ENCODE measurements at regions not wholly inside any gene's neighbourhood (a gene's known extent, or its start where the extent isn't known, plus 50 kb on each side); places are given as distances from the start of the nearest gene placed in this dataset.

GRCh38 chr3:153628591-153628990 is 466.6 kb downstream of the RAP2B start:
- intact Hi-C loops (cut with micrococcal nuclease) = loop anchor here (5.0 to 10.0 kb wide), 3 partner anchors 54 to 696 kb away; partner anchors contain the start of gene DHX36
- Mint-ChIP-seq H3K27me3 (no peaks in the 10 kb centered on the region), H3K27ac (peak overlapping the region; percentile 5 to 86 (median 58)), H3K9me3 (no peaks in the 10 kb centered on the region), H3K4me3 (peak overlapping the region; percentile 12 to 82 (median 73)), H3K4me1 (peaks cover 55 to 81% (median 70%) of the 10 kb centered on the region in 4 donors), H3K36me3 (no peaks in the 10 kb centered on the region)
- no peak overlapping the region for H3K27ac ChIP-seq (ENCODE audit: low read depth, low read length)
- DNase-seq = peak in 2 of 5 donors; percentile 8 to 10
- ChIA-PET CTCF (ENCODE audit: partially characterized antibody) (interaction anchor here (1.5 to 3.5 kb wide), 3 partner anchors 10 to 140 kb away, joined by 4 to 14 read pairs (median 6); no protein-coding TSS in a partner anchor), POLR2A (ENCODE audit: partially characterized antibody) (interaction anchor here (1.3 to 11.3 kb wide), 2 partner anchors 12 to 467 kb away, joined by 3 to 130 read pairs; no protein-coding TSS in a partner anchor)
- no peaks in the 10 kb centered on the region for H3K27me3 ChIP-seq (ENCODE audit: insufficient read depth, low read length)
- no peaks in the 10 kb centered on the region for H3K36me3 ChIP-seq (ENCODE audit: insufficient read depth, low read length)
- no peak overlapping the region for H3K4me3 ChIP-seq (ENCODE audit: low read length in 2 of 2)
- no peaks in the 10 kb centered on the region for H3K9me3 ChIP-seq (ENCODE audit: control insufficient read depth in 1 of 2, low read length in 2 of 2)
- peaks cover 70% of the 10 kb centered on the region for H3K4me1 ChIP-seq (ENCODE audit: insufficient read depth, low read length)

- Mint-ChIP-seq H3K4me3 (peak overlapping the region in 2 of 8 donors; percentile 17 to 82), H3K4me1 (peaks cover 51 to 75% (median 65%) of the 10 kb centered on the region in 4 donors), H3K27me3 (no peaks in the 10 kb centered on the region), H3K9me3 (no peaks in the 10 kb centered on the region), H3K27ac (peak overlapping the region in 3 of 7 donors; percentile 1 to 86 (median 31)), H3K36me3 (no peaks in the 10 kb centered on the region)
- H3K4me3 ChIP-seq (ENCODE audit: low read length in 2 of 2) = no peak overlapping the region
- CTCF ChIA-PET (ENCODE audit: partially characterized antibody) = interaction anchor here (1.5 to 3.5 kb wide), 3 partner anchors 10 to 139 kb away, joined by 4 to 14 read pairs (median 6); no protein-coding TSS in a partner anchor
- H3K9me3 ChIP-seq (ENCODE audit: control insufficient read depth in 1 of 2, low read length in 2 of 2) = no peaks in the 10 kb centered on the region
- H3K4me1 ChIP-seq (ENCODE audit: insufficient read depth, low read length) = peaks cover 64% of the 10 kb centered on the region
- no peaks in the 10 kb centered on the region for H3K36me3 ChIP-seq (ENCODE audit: insufficient read depth, low read length)
- no peak overlapping the region for H3K27ac ChIP-seq (ENCODE audit: low read depth, low read length)
- intact Hi-C loops (cut with micrococcal nuclease) = loop anchor here (5.0 to 10.0 kb wide), 3 partner anchors 53 to 696 kb away; partner anchors contain the start of gene DHX36
- no peak for DNase-seq
- H3K27me3 ChIP-seq (ENCODE audit: insufficient read depth, low read length) = no peaks in the 10 kb centered on the region
- POLR2A ChIA-PET (ENCODE audit: partially characterized antibody) = interaction anchor here (1.3 to 11.3 kb wide), 3 partner anchors 8 to 468 kb away, joined by 3 to 130 read pairs (median 13); no protein-coding TSS in a partner anchor
Measured at GRCh38 chr3:153629148-153629547, 467.1 kb downstream of the RAP2B start.

DNA sequence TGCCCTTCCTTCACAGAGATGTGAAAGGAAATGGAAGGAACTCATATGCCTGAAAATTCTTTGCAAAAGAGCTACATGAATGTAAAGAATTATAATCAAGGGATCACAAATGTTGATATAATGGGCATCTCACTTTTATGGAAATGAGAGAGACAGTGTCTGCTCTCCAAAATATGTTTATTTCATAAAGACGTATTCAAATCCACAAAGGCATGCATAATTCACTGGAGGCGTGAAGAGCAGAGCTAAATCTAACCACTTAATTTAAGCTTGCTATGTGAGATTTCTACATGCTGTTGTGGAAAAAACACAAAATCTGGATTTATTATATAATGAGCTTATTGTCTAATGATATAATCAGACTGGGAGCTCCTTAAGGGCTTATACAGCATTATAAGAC is 469.1 kb downstream of the RAP2B start:
- Mint-ChIP-seq H3K4me1 (peaks cover 42 to 58% (median 49%) of the 10 kb centered on the region in 4 donors), H3K4me3 (no peak overlapping the region), H3K27ac (peak overlapping the region in 1 of 7 donors; percentile 66), H3K27me3 (no peaks in the 10 kb centered on the region), H3K9me3 (no peaks in the 10 kb centered on the region), H3K36me3 (no peaks in the 10 kb centered on the region)
- Histone ChIP-seq H3K9me3 (ENCODE audit: control insufficient read depth in 1 of 2, low read length in 2 of 2) (no peaks in the 10 kb centered on the region), H3K4me3 (ENCODE audit: low read length in 2 of 2) (no peak overlapping the region), H3K27ac (ENCODE audit: low read depth, low read length) (no peak overlapping the region), H3K36me3 (ENCODE audit: insufficient read depth, low read length) (no peaks in the 10 kb centered on the region), H3K4me1 (ENCODE audit: insufficient read depth, low read length) (peaks cover 45% of the 10 kb centered on the region), H3K27me3 (ENCODE audit: insufficient read depth, low read length) (no peaks in the 10 kb centered on the region)
- CTCF ChIA-PET (ENCODE audit: partially characterized antibody) = interaction anchor here (0.7 to 3.5 kb wide), 3 partner anchors 8 to 467 kb away, joined by 3 to 14 read pairs (median 8); no protein-coding TSS in a partner anchor
- POLR2A ChIA-PET (ENCODE audit: partially characterized antibody) = interaction anchor here (1.0 to 11.3 kb wide), 4 partner anchors 10 to 470 kb away, joined by 4 to 130 read pairs (median 9); partner anchors contain the start of gene RAP2B
- intact Hi-C loops (cut with micrococcal nuclease) = no loop called here
- DNase-seq = no peak

GRCh38 chr3:153631664-153632063 is 469.6 kb downstream of the RAP2B start:
- POLR2A ChIA-PET (ENCODE audit: partially characterized antibody) = interaction anchor here (0.7 to 11.3 kb wide), 4 partner anchors 9 to 470 kb away, joined by 3 to 130 read pairs (median 9); partner anchors contain the start of gene RAP2B
- H3K4me3 Mint-ChIP-seq = peak overlapping the region in 1 of 8 donors; percentile 31
- intact Hi-C loops (cut with micrococcal nuclease) = no loop called here

DNA sequence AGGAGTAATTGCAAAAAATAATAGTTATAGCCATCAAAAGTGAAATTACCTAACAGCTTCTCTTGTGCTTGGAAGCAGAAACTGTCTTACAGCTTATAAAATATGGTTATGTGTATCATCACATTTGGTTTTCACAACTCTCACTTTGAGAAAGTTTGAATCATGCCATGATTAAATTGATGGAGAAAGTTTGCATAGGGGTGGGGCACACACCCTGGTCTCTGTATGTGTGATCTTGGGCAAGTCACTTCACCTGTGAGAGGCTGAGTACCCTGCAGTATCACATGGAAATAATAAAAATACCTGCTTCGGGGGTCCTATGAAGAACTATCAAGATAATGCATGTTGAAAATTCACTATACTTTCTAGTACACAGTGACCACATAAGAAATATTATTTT is 471.4 kb downstream of the RAP2B start:
- intact Hi-C loops (cut with micrococcal nuclease) = no loop called here
- ChIA-PET POLR2A (ENCODE audit: partially characterized antibody) (no interaction called here), CTCF (ENCODE audit: partially characterized antibody) (interaction anchor here (2.1 kb wide), 1 partner anchor 12 kb away, joined by 7 read pairs; no protein-coding TSS in a partner anchor)
- no peaks in the 10 kb centered on the region for H3K27me3 Mint-ChIP-seq
- DNase-seq = no peak
- H3K4me3 Mint-ChIP-seq = no peak overlapping the region
- no peaks in the 10 kb centered on the region for H3K36me3 Mint-ChIP-seq
- no peak overlapping the region for H3K27ac ChIP-seq (ENCODE audit: low read depth, low read length)
- peaks cover 0 to 1% (median 0%) of the 10 kb centered on the region in 8 donors for H3K9me3 Mint-ChIP-seq
- no peaks in the 10 kb centered on the region for H3K9me3 ChIP-seq (ENCODE audit: control insufficient read depth in 1 of 2, low read length in 2 of 2)
- peaks cover 26 to 40% (median 34%) of the 10 kb centered on the region in 4 donors for H3K4me1 Mint-ChIP-seq
- no peaks in the 10 kb centered on the region for H3K36me3 ChIP-seq (ENCODE audit: insufficient read depth, low read length)
- H3K4me1 ChIP-seq (ENCODE audit: insufficient read depth, low read length) = peaks cover 23% of the 10 kb centered on the region
- H3K4me3 ChIP-seq (ENCODE audit: low read length in 2 of 2) = no peak overlapping the region
- H3K27me3 ChIP-seq (ENCODE audit: insufficient read depth, low read length) = no peaks in the 10 kb centered on the region
- H3K27ac Mint-ChIP-seq = no peak overlapping the region

More at GRCh38 chr3:153631664-153632063, 469.6 kb downstream of the RAP2B start:
- Histone ChIP-seq H3K4me3 (ENCODE audit: low read length in 2 of 2) (no peak overlapping the region), H3K36me3 (ENCODE audit: insufficient read depth, low read length) (no peaks in the 10 kb centered on the region), H3K9me3 (ENCODE audit: control insufficient read depth in 1 of 2, low read length in 2 of 2) (no peaks in the 10 kb centered on the region), H3K27ac (ENCODE audit: low read depth, low read length) (no peak overlapping the region), H3K27me3 (ENCODE audit: insufficient read depth, low read length) (no peaks in the 10 kb centered on the region), H3K4me1 (ENCODE audit: insufficient read depth, low read length) (peaks cover 40% of the 10 kb centered on the region)
- Mint-ChIP-seq H3K27ac (peak overlapping the region in 2 of 7 donors; percentile 38 to 70), H3K9me3 (no peaks in the 10 kb centered on the region), H3K27me3 (no peaks in the 10 kb centered on the region), H3K4me1 (peaks cover 38 to 52% (median 44%) of the 10 kb centered on the region in 4 donors), H3K36me3 (no peaks in the 10 kb centered on the region)
- CTCF ChIA-PET (ENCODE audit: partially characterized antibody) = interaction anchor here (1.2 to 3.5 kb wide), 4 partner anchors 7 to 468 kb away, joined by 6 to 14 read pairs (median 8); no protein-coding TSS in a partner anchor
- no peak for DNase-seq

- Histone ChIP-seq H3K4me1 (ENCODE audit: insufficient read depth, low read length) (peaks cover 13% of the 10 kb centered on the region), H3K27me3 (ENCODE audit: insufficient read depth, low read length) (no peaks in the 10 kb centered on the region), H3K27ac (ENCODE audit: low read depth, low read length) (no peak overlapping the region), H3K9me3 (ENCODE audit: control insufficient read depth in 1 of 2, low read length in 2 of 2) (no peaks in the 10 kb centered on the region), H3K4me3 (ENCODE audit: low read length in 2 of 2) (no peak overlapping the region), H3K36me3 (ENCODE audit: insufficient read depth, low read length) (no peaks in the 10 kb centered on the region)
- peaks cover 19 to 28% (median 23%) of the 10 kb centered on the region in 4 donors for H3K4me1 Mint-ChIP-seq
- intact Hi-C loops (cut with micrococcal nuclease) = loop anchor here (1.0 kb wide), 1 partner anchor 8 kb away; no protein-coding TSS in a partner anchor
- peaks cover 0 to 1% (median 0%) of the 10 kb centered on the region in 8 donors for H3K9me3 Mint-ChIP-seq
- no peak for DNase-seq
- POLR2A ChIA-PET (ENCODE audit: partially characterized antibody) = interaction anchor here (0.7 kb wide), 1 partner anchor 9 kb away, joined by 3 read pairs; no protein-coding TSS in a partner anchor
- H3K4me3 Mint-ChIP-seq = no peak overlapping the region
- CTCF ChIA-PET (ENCODE audit: partially characterized antibody) = no interaction called here
- H3K36me3 Mint-ChIP-seq = no peaks in the 10 kb centered on the region
- H3K27me3 Mint-ChIP-seq = no peaks in the 10 kb centered on the region
- H3K27ac Mint-ChIP-seq = no peak overlapping the region
Measured at GRCh38 chr3:153634683-153635082, 472.7 kb downstream of the RAP2B start.

GRCh38 chr3:153639631-153640030 is 477.6 kb downstream of the RAP2B start:
- Mint-ChIP-seq H3K27ac (no peak overlapping the region), H3K9me3 (peaks cover 0 to 5% (median under 1%) of the 10 kb centered on the region in 8 donors), H3K36me3 (peaks cover 0 to 5% of the 10 kb centered on the region in 2 donors), H3K27me3 (no peaks in the 10 kb centered on the region), H3K4me3 (no peak overlapping the region), H3K4me1 (peaks cover 37 to 49% (median 40%) of the 10 kb centered on the region in 4 donors)
- Histone ChIP-seq H3K27ac (ENCODE audit: low read depth, low read length) (no peak overlapping the region), H3K27me3 (ENCODE audit: insufficient read depth, low read length) (no peaks in the 10 kb centered on the region), H3K4me1 (ENCODE audit: insufficient read depth, low read length) (peaks cover 40% of the 10 kb centered on the region), H3K36me3 (ENCODE audit: insufficient read depth, low read length) (no peaks in the 10 kb centered on the region), H3K9me3 (ENCODE audit: control insufficient read depth in 1 of 2, low read length in 2 of 2) (no peaks in the 10 kb centered on the region), H3K4me3 (ENCODE audit: low read length in 2 of 2) (no peak overlapping the region)
- no peak for DNase-seq
- POLR2A ChIA-PET (ENCODE audit: partially characterized antibody) = interaction anchor here (0.8 to 8.1 kb wide), 3 partner anchors 13 to 479 kb away, joined by 3 to 130 read pairs (median 20); no protein-coding TSS in a partner anchor
- intact Hi-C loops (cut with micrococcal nuclease) = loop anchor here (5.0 kb wide), 1 partner anchor 477 kb away; the partner anchor contains the start of gene RAP2B
- CTCF ChIA-PET (ENCODE audit: partially characterized antibody) = interaction anchor here (0.6 to 5.1 kb wide), 8 partner anchors 7 to 476 kb away, joined by 3 to 29 read pairs (median 6); no protein-coding TSS in a partner anchor

Data from CD4-positive, alpha-beta memory T cell (primary cell).